AG04449 (cell line): ENCODE measurements at regions not wholly inside any gene's neighbourhood (a gene's known extent, or its start where the extent isn't known, plus 50 kb on each side); places are given as distances from the start of the nearest gene placed in this dataset.

Experiments used
- CTCF ChIA-PET: fragments of 350-600 bp; formaldehyde crosslinking; extraction: SDS; loops from one replicate; lab custom pipeline; 2021; ENCODE audit warnings: antibody characterized with exemption; lab: Yijun Ruan, JAX
- POLR2A ChIA-PET: fragments of 400-600, 350-600 bp; formaldehyde crosslinking; extraction: SDS; loops from one replicate; lab custom pipeline; 2020; ENCODE audit warnings: antibody characterized with exemption, inconsistent platforms; lab: Yijun Ruan, JAX
- DNase-seq: peaks from one replicate; pipeline ENCODE4 v3.0.0-alpha.2; 2010; ENCODE audit warnings: low read depth, low spot score
- H3K4me3 ChIP-seq: 2 replicates; pipeline ENCODE4 v1.5.1; 2011; ENCODE audit warnings: low read depth, mild to moderate bottlenecking, control low read depth, low read length
- TF ChIP-seq, protein P1 (sequence below): IDR thresholded peaks from one replicate; pipeline ENCODE4 v1.5.1; 2011; ENCODE audit warnings: mild to moderate bottlenecking, moderate library complexity, low read length, control low read depth, inconsistent platforms; ENCODE audit not compliant: insufficient read depth; ENCODE audit errors: missing control alignments

GRCh38 chr3:153260681-153261080 lies 98.7 kb downstream of the RAP2B start:
- H3K4me3 ChIP-seq: no peak overlapping the region
- TF ChIP-seq, protein P1, sequence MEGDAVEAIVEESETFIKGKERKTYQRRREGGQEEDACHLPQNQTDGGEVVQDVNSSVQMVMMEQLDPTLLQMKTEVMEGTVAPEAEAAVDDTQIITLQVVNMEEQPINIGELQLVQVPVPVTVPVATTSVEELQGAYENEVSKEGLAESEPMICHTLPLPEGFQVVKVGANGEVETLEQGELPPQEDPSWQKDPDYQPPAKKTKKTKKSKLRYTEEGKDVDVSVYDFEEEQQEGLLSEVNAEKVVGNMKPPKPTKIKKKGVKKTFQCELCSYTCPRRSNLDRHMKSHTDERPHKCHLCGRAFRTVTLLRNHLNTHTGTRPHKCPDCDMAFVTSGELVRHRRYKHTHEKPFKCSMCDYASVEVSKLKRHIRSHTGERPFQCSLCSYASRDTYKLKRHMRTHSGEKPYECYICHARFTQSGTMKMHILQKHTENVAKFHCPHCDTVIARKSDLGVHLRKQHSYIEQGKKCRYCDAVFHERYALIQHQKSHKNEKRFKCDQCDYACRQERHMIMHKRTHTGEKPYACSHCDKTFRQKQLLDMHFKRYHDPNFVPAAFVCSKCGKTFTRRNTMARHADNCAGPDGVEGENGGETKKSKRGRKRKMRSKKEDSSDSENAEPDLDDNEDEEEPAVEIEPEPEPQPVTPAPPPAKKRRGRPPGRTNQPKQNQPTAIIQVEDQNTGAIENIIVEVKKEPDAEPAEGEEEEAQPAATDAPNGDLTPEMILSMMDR: no peak
- no peak for DNase-seq
- ChIA-PET CTCF (interaction anchor here (0.7 kb wide), 1 partner anchor 30 kb away, joined by 3 read pairs; no protein-coding TSS in a partner anchor), POLR2A (no interaction called here)

DNA sequence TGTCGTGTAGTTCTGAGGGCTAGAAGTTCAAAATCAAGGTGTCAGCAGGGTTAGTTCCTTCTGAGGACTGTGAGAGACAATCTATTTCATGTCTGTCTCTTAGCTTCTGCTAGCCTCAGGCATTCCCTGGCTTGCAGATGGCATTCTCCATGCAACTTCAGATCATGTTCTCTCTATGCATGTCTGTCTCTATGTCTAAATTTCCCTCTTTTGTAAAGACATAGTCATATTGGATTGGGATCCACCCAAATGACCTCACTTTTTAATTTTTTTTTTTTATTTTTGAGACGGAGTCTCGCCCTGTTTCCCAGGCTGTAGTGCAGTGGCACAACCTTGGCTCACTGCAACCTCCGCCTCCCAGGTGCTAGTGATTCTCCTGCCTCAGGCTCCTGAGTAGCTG lies 104.6 kb downstream of the RAP2B start:
- no peak for DNase-seq
- ChIA-PET CTCF (interaction anchor here (1.1 kb wide), 1 partner anchor 10 kb away, joined by 3 read pairs; no protein-coding TSS in a partner anchor), POLR2A (no interaction called here)
- TF ChIP-seq, protein P1: no peak
- no peak overlapping the region for H3K4me3 ChIP-seq

DNA sequence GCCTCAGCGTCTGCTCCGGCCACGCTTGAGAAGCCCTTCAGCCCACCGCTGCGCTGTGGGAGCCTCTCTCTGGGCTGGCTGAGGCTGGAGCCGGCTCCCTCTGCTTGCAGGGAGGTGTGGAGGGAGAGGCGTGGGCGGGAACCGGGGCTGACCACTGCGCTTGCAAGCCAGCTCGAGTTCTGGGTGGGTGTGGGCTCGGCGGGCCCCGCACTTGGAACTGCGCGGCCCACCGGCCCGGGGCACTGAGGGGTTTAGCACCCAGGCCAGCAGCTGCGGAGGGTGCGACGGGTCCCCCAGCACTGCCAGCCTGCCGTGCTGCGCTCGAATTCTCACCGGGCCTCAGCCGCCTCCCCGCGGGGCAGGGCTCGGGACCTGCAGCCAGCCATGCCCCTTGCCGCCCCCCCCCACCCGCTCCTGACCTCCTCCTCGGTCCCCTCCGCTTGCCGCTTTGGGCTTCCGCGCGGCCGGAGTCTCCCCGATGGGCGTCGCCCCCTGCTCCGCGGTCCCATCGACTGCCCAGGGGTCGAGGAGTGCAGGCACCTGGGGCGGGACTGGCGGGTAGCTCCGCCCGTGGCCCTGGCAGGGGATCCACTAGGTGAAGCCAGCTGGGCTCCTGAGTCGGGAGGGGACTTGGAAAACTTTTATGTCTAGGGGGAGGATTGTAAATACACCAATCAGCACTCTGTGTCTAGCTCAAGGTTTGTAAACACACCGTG lies 106.7 kb downstream of the RAP2B start:
- H3K4me3 ChIP-seq: no peak overlapping the region
- POLR2A ChIA-PET: no interaction called here
- TF ChIP-seq, protein P1: no peak
- no peak for DNase-seq
- CTCF ChIA-PET: no interaction called here

DNA sequence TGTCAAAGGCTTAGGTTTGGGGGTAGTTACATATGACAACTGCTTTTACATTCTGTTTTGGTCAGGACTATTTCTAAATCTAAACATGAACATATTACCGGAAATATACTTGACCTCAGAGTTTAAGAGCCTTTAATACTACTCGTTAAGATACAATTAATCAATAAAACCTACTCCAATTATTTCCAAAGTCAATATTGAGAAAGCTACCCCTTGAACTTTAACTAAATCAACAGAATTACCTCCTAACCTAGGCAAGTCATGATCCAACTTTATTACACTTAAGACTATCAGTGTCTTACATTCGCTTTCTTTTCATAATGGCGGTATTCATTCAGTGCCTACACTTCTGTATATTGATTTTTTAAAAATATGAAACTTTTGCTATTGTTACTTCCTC lies 107.7 kb downstream of the RAP2B start:
- ChIA-PET CTCF (no interaction called here), POLR2A (no interaction called here)
- DNase-seq: no peak
- H3K4me3 ChIP-seq: no peak overlapping the region
- TF ChIP-seq, protein P1: no peak

DNA sequence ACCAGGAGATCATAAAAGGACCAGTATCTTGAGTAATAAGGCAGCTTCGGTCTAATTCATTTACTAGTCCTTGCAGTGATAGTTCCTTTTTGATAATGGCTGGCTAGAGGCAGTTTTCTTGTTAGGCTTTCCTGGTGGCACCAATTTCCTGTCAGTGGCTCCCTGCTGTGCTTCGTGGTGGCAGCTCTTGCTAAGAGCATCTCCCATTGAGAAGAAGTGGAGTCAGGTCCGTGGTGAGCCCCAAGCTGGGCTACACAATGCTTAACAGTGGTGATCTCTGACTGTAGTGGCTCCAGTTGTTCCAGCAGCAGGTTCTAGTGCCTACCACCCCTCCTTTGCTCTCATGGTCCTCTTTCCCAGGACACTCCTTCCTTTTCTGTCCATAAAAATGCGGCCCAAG lies 111.2 kb downstream of the RAP2B start:
- no peak overlapping the region for H3K4me3 ChIP-seq
- ChIA-PET CTCF (interaction anchor here (1.3 kb wide), 1 partner anchor 24 kb away, joined by 3 read pairs; no protein-coding TSS in a partner anchor), POLR2A (no interaction called here)
- TF ChIP-seq, protein P1: no peak
- DNase-seq: no peak

GRCh38 chr3:153273767-153274435 lies 111.9 kb downstream of the RAP2B start:
- DNase-seq: no peak
- ChIA-PET CTCF (interaction anchor here (1.3 to 2.6 kb wide), 2 partner anchors 12 to 25 kb away, joined by 3 to 16 read pairs; no protein-coding TSS in a partner anchor), POLR2A (interaction anchor here (0.8 kb wide), 1 partner anchor 16 kb away, joined by 3 read pairs; no protein-coding TSS in a partner anchor)
- TF ChIP-seq, protein P1: no peak
- no peak overlapping the region for H3K4me3 ChIP-seq
